GM12891 (cell line): ENCODE measurements at regions not wholly inside any gene's neighbourhood (a gene's known extent, or its start where the extent isn't known, plus 50 kb on each side); places are given as distances from the start of the nearest gene placed in this dataset.

ENCODE experiments used
- DNase-seq: peaks from one replicate; pipeline ENCODE4 v3.0.0; 2011; ENCODE audit warnings: low spot score; ENCODE audit not compliant: insufficient read length
- FAIRE-seq: peaks from 2 replicates; lab custom pipeline; 2011; peaks lifted over from hg19 to GRCh38; lab: Jason Lieb, UNC
- PAX5 ChIP-seq: IDR thresholded peaks from 2 replicates; pipeline ENCODE4 v1.6.1; 2011; ENCODE audit warnings: low read length, moderate library complexity, mild to moderate bottlenecking; ENCODE audit not compliant: insufficient read depth, severe bottlenecking
- POLR2A ChIP-seq: IDR thresholded peaks from 2 replicates; pipeline ENCODE4 v1.6.1; 2011; ENCODE audit warnings: low read depth, low read length, control low read depth
- POLR2AphosphoS5 ChIP-seq: IDR thresholded peaks from 2 replicates; pipeline ENCODE4 v1.6.1; 2011; ENCODE audit warnings: low read depth, low read length, control low read depth
- POU2F2 ChIP-seq: IDR thresholded peaks from 2 replicates; pipeline ENCODE4 v1.6.1; 2011; ENCODE audit warnings: low read depth, mild to moderate bottlenecking, control low read depth, low read length, moderate library complexity
- SPI1 ChIP-seq: IDR thresholded peaks from 2 replicates; pipeline ENCODE4 v1.6.1; 2011; ENCODE audit warnings: low read depth, low read length, control low read depth
- TAF1 ChIP-seq: IDR thresholded peaks from 2 replicates; pipeline ENCODE4 v1.6.1; 2011; ENCODE audit warnings: low read depth, low read length, control low read depth

- TF ChIP-seq PAX5: no peak
- TF ChIP-seq POLR2AphosphoS5: no peak
- TF ChIP-seq TAF1: no peak
- TF ChIP-seq POU2F2: no peak
- no peak for TF ChIP-seq POLR2A
- TF ChIP-seq SPI1: no peak
- FAIRE-seq (no peak), DNase-seq (no peak)
These were observed 768.1 kb downstream of the MECOM start for GRCh38 chr3:168895419-168895818.

GRCh38 chr3:168894214-168894613 lies 769.3 kb downstream of the MECOM start:
- FAIRE-seq: no peak

GRCh38 chr3:168889666-168890065 lies 773.8 kb downstream of the MECOM start:
- no peak for FAIRE-seq

More at GRCh38 chr3:168894214-168894613, 769.3 kb downstream of the MECOM start:
- DNase-seq: no peak
- no peak for TF ChIP-seq PAX5
- TF ChIP-seq POLR2A: no peak
- no peak for TF ChIP-seq SPI1
- no peak for TF ChIP-seq TAF1

GRCh38 chr3:168888781-168889180 lies 774.7 kb downstream of the MECOM start:
- FAIRE-seq: no peak
- no peak for DNase-seq
- no peak for TF ChIP-seq POU2F2
- TF ChIP-seq SPI1: no peak
- no peak for TF ChIP-seq POLR2AphosphoS5
- no peak for TF ChIP-seq PAX5
- TF ChIP-seq POLR2A: no peak
- no peak for TF ChIP-seq TAF1

More at GRCh38 chr3:168889666-168890065, 773.8 kb downstream of the MECOM start:
- DNase-seq: no peak
- TF ChIP-seq POLR2AphosphoS5 (no peak), POLR2A (no peak), SPI1 (no peak), TAF1 (no peak)

GRCh38 chr3:168885028-168885427 lies 778.5 kb downstream of the MECOM start:
- TF ChIP-seq POLR2A (no peak), PAX5 (no peak), POLR2AphosphoS5 (no peak), SPI1 (no peak), TAF1 (no peak), POU2F2 (no peak)
- no peak for FAIRE-seq
- no peak for DNase-seq

GRCh38 chr3:168884353-168884903 lies 779.1 kb downstream of the MECOM start:
- TF ChIP-seq POLR2AphosphoS5 (no peak), PAX5 (no peak), TAF1 (no peak), SPI1 (no peak), POLR2A (no peak), POU2F2 (no peak)
- no peak for DNase-seq
- FAIRE-seq: no peak

GRCh38 chr3:168883145-168883544 lies 780.4 kb downstream of the MECOM start:
- TF ChIP-seq PAX5 (no peak), TAF1 (no peak), POLR2A (no peak), POU2F2 (no peak), SPI1 (no peak), POLR2AphosphoS5 (no peak)
- DNase-seq: no peak
- FAIRE-seq: no peak

GRCh38 chr3:168881804-168882203 lies 781.7 kb downstream of the MECOM start:
- TF ChIP-seq POLR2A (no peak), POU2F2 (no peak), SPI1 (no peak), PAX5 (no peak), TAF1 (no peak), POLR2AphosphoS5 (no peak)
- FAIRE-seq: no peak

GRCh38 chr3:168878655-168879054 lies 782.9 kb upstream of the GOLIM4 start:
- TF ChIP-seq POU2F2 (no peak), SPI1 (no peak), PAX5 (no peak), POLR2AphosphoS5 (no peak), POLR2A (no peak), TAF1 (no peak)
- no peak for DNase-seq
- no peak for FAIRE-seq

More at GRCh38 chr3:168881804-168882203, 781.7 kb downstream of the MECOM start:
- DNase-seq: no peak

GRCh38 chr3:168877899-168878298 lies 782.2 kb upstream of the GOLIM4 start:
- DNase-seq (no peak), FAIRE-seq (no peak)
- TF ChIP-seq SPI1 (no peak), POLR2AphosphoS5 (no peak), PAX5 (no peak), TAF1 (no peak), POU2F2 (no peak), POLR2A (no peak)

- FAIRE-seq: no peak
- TF ChIP-seq POLR2AphosphoS5: no peak
- DNase-seq: no peak
These were observed 780.8 kb upstream of the GOLIM4 start for GRCh38 chr3:168876346-168877035.
